PFSK-1 (cell line): ENCODE measurements at regions not wholly inside any gene's neighbourhood (a gene's known extent, or its start where the extent isn't known, plus 50 kb on each side); places are given as distances from the start of the nearest gene placed in this dataset.

Experiments
- FOXP2 ChIP-seq: optimal IDR thresholded peaks from 2 replicates; pipeline ENCODE3; 2011; ENCODE audit warnings: borderline replicate concordance, control low read depth, inconsistent platforms; ENCODE audit not compliant: insufficient read depth; ENCODE audit errors: extremely low read length, extremely low read depth
- POLR2AphosphoS5 ChIP-seq: IDR thresholded peaks from 2 replicates; pipeline ENCODE4 v1.6.1; 2012; ENCODE audit warnings: low read depth, mild to moderate bottlenecking, control low read depth, low read length, moderate library complexity
- REST ChIP-seq, 2 experiments: IDR thresholded peaks; 2 replicates each; pipeline versions ENCODE4 v1.6.1 to v1.8.0; 2011 to 2012; ENCODE audit warnings: low read depth in 2 of 2, low read length in 2 of 2, control low read depth in 1 of 2, inconsistent platforms in 1 of 2, mild to moderate bottlenecking in 1 of 2, moderate library complexity in 1 of 2; ENCODE audit not compliant: insufficient read depth in 1 of 2
- SIN3A ChIP-seq: IDR thresholded peaks from 2 replicates; pipeline ENCODE4 v1.6.1; 2012; ENCODE audit warnings: mild to moderate bottlenecking, low read length, moderate library complexity, borderline replicate concordance; ENCODE audit not compliant: insufficient read depth
- TAF1 ChIP-seq: IDR thresholded peaks from 2 replicates; pipeline ENCODE4 v1.6.1; 2012; ENCODE audit warnings: low read length, control low read depth, borderline replicate concordance; ENCODE audit not compliant: insufficient read depth

- TF ChIP-seq SIN3A (no peak), TAF1 (no peak), POLR2AphosphoS5 (no peak), REST (IDR thresholded peaks at IDR 0.05; ENCODE audit: insufficient read depth in 1 of 2, low read depth in 2 of 2, low read length in 2 of 2) (no peak), FOXP2 (no peak)
These were observed 367.9 kb upstream of the DUSP10 start for GRCh38 chr1:222109836-222110235.

- TF ChIP-seq FOXP2: no peak
- no peak for TF ChIP-seq REST (IDR thresholded peaks at IDR 0.05; ENCODE audit: insufficient read depth in 1 of 2, low read depth in 2 of 2, low read length in 2 of 2)
- TF ChIP-seq SIN3A: no peak
- no peak for TF ChIP-seq POLR2AphosphoS5
- TF ChIP-seq TAF1: no peak
These were observed 366.1 kb upstream of the DUSP10 start for GRCh38 chr1:222107975-222108374.

- no peak for TF ChIP-seq FOXP2
- no peak for TF ChIP-seq REST (IDR thresholded peaks at IDR 0.05; ENCODE audit: insufficient read depth in 1 of 2, low read depth in 2 of 2, low read length in 2 of 2)
- no peak for TF ChIP-seq SIN3A
- no peak for TF ChIP-seq TAF1
- no peak for TF ChIP-seq POLR2AphosphoS5
These were observed 365.4 kb upstream of the DUSP10 start for GRCh38 chr1:222107267-222107666.

GRCh38 chr1:222106377-222106776 is 364.5 kb upstream of the DUSP10 start:
- TF ChIP-seq POLR2AphosphoS5 (no peak), REST (IDR thresholded peaks at IDR 0.05; ENCODE audit: insufficient read depth in 1 of 2, low read depth in 2 of 2, low read length in 2 of 2) (no peak), FOXP2 (no peak), TAF1 (no peak), SIN3A (no peak)

GRCh38 chr1:222105861-222106260 is 364.0 kb upstream of the DUSP10 start:
- TF ChIP-seq SIN3A: no peak
- no peak for TF ChIP-seq FOXP2
- no peak for TF ChIP-seq POLR2AphosphoS5
- no peak for TF ChIP-seq REST (IDR thresholded peaks at IDR 0.05; ENCODE audit: insufficient read depth in 1 of 2, low read depth in 2 of 2, low read length in 2 of 2)
- TF ChIP-seq TAF1: no peak
